ENCODE measurements at regions not wholly inside any gene's neighbourhood (a gene's known extent, or its start where the extent isn't known, plus 50 kb on each side); places are given as distances from the start of the nearest gene placed in this dataset.
"Not testable (repeated sequence)": the region's sequence is repeated elsewhere in the genome, so short reads cannot be mapped to it uniquely, and the experiment has no call there.

DNA sequence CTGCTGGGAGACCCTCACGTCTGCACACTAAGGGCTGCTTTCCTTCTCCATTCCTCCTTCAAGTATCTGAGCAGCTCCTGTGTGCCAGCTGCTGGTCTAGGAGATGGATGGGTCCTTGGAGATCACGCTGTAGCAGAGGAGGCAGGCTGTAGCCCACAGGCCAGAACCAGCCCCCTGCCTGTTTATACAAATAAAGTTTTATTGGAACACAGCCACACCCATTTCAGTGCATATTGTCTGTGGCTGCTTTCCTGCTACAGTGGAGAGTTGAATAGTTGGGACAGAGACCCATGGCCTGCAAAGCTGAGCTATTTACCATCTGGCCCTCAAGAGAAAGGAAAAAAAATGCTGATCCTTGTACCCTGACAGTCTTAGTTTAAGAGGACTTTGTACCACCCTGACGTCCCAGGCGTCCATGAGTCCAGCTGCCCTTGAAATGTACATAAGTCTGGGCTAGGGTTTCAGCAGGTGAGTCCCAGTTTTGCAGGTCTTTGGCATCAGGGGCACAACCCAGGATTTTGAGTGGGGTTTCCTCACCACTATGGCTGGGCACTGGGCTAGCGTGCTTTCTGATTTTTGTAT is 95.8 kb downstream of the DEFB131A start:
- not testable (repeated sequence) for TF ChIP-seq POLR2A (IDR thresholded peaks at IDR 0.05; ENCODE audit: low read depth); CTCF (IDR thresholded peaks at IDR 0.05); EP300 (IDR thresholded peaks at IDR 0.05); POLR2AphosphoS5 (IDR thresholded peaks at IDR 0.05)
